ENCODE measurements at regions not wholly inside any gene's neighbourhood (a gene's known extent, or its start where the extent isn't known, plus 50 kb on each side); places are given as distances from the start of the nearest gene placed in this dataset.
A peak's percentile ranks its signal among the peaks of the same experiment; 100 is the strongest.
"Not testable (repeated sequence)": the region's sequence is repeated elsewhere in the genome, so short reads cannot be mapped to it uniquely, and the experiment has no call there.

- DNase-seq: no peak
Observed at GRCh38 chr3:145550522-145550921, 610.5 kb downstream of the PLOD2 start.

GRCh38 chr3:145557405-145557804 lies 603.6 kb downstream of the PLOD2 start:
- peak; percentile 20 for DNase-seq

GRCh38 chr3:145578471-145578870 lies 582.5 kb downstream of the PLOD2 start:
- DNase-seq: no peak

GRCh38 chr3:145581694-145582093 lies 579.3 kb downstream of the PLOD2 start:
- DNase-seq: no peak

GRCh38 chr3:145604851-145605250 lies 556.1 kb downstream of the PLOD2 start:
- no peak for DNase-seq

GRCh38 chr3:145620002-145620401 lies 541.0 kb downstream of the PLOD2 start:
- no peak for DNase-seq

GRCh38 chr3:145620486-145620885 lies 540.5 kb downstream of the PLOD2 start:
- DNase-seq: no peak

- no peak for DNase-seq
Observed at GRCh38 chr3:145623349-145623748, 537.6 kb downstream of the PLOD2 start.

- DNase-seq: no peak
Observed at GRCh38 chr3:145628211-145628610, 532.8 kb downstream of the PLOD2 start.

GRCh38 chr3:145637105-145637504 lies 523.9 kb downstream of the PLOD2 start:
- no peak for DNase-seq

- no peak for DNase-seq
Observed at GRCh38 chr3:145639003-145639606, 521.9 kb downstream of the PLOD2 start.

- DNase-seq: peak; percentile 21
Observed at GRCh38 chr3:145639875-145640274, 521.1 kb downstream of the PLOD2 start.

- DNase-seq: no peak
Observed at GRCh38 chr3:145648396-145648795, 512.6 kb downstream of the PLOD2 start.

- DNase-seq: no peak
Observed at GRCh38 chr3:145649368-145649887, 511.6 kb downstream of the PLOD2 start.

GRCh38 chr3:145650170-145650569 lies 510.8 kb downstream of the PLOD2 start:
- DNase-seq: no peak

- DNase-seq: no peak
Observed at GRCh38 chr3:145671121-145671520, 489.9 kb downstream of the PLOD2 start.

- no peak for DNase-seq
Observed at GRCh38 chr3:145673838-145674237, 487.1 kb downstream of the PLOD2 start.

- no peak for DNase-seq
Observed at GRCh38 chr3:145678401-145678800, 482.6 kb downstream of the PLOD2 start.

GRCh38 chr3:145681181-145681580 lies 479.8 kb downstream of the PLOD2 start:
- DNase-seq: no peak

- not testable (repeated sequence) for DNase-seq
Observed at GRCh38 chr3:145687978-145688377, 473.0 kb downstream of the PLOD2 start.

- no peak for DNase-seq
Observed at GRCh38 chr3:145692751-145693150, 468.2 kb downstream of the PLOD2 start.

GRCh38 chr3:145696011-145696410 lies 465.0 kb downstream of the PLOD2 start:
- no peak for DNase-seq

- DNase-seq: no peak
Observed at GRCh38 chr3:145698250-145698649, 462.7 kb downstream of the PLOD2 start.

GRCh38 chr3:145698749-145699148 lies 462.2 kb downstream of the PLOD2 start:
- no peak for DNase-seq
